ENCODE measurements at regions not wholly inside any gene's neighbourhood (a gene's known extent, or its start where the extent isn't known, plus 50 kb on each side); places are given as distances from the start of the nearest gene placed in this dataset.

DNA sequence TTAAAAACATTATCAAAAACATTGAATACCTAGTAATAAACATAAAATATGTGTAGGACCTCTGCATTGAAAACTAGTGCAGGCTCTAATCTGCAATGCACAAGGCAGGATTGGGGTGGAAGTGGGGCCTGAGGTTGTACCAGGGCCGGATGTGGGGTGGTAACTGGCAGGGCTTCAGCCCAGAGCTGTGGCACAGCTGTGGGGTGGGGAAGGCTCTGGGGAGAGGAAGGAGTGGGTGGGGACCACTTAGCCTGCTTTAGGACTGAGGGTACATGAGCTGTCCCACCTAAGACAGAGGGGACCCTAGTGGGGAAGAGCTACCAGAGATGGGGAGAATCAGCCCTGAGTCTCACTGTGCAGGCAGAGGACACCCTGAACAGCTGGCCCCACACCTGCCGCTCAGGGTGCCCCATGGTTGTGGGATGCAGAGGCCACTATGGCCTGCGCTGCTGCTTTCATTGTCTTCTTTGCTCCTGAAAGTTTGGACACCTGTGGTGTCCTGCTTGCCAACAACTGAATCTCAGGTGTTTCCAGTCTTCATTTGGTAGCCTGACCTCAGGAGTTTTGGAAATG lies 311.4 kb downstream of the TLE4 start:
- peak; percentile 31 for DNase-seq
- H3K36me3 Mint-ChIP-seq, result peaks cover 0 to 2% of the 10 kb centered on the region in 2 donors
- peaks cover 47 to 74% of the 10 kb centered on the region in 2 donors for H3K4me1 Mint-ChIP-seq
- H3K9me3 Mint-ChIP-seq, result no peaks in the 10 kb centered on the region
- H3K27me3 Mint-ChIP-seq, result no peaks in the 10 kb centered on the region
- peak; percentile 31 to 45 for ATAC-seq (replicated peaks)
- H3K27ac Mint-ChIP-seq, result peak overlapping the region; percentile 75
- H3K4me3 Mint-ChIP-seq, result peak overlapping the region; percentile 56 to 71

DNA sequence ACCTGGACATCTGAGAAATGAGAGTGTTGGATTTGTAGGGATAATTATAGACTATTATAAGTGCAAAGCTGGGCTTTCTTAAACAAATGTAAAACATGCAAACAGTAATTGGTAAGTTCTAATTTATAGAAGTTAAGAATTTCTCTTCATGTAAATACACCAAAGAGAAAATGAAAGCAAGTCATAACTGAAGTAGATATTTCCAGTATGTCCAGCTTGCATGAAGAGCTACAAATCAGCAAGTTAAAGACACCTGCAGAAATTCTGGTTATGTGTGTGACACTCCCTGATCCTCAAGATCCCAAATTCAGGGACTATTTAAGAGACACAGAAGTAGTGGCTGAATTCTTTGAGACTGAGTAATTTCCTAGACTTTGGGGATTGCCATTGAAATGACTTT lies 308.9 kb downstream of the TLE4 start:
- peaks cover 45 to 72% of the 10 kb centered on the region in 2 donors for H3K4me1 Mint-ChIP-seq
- ATAC-seq (replicated peaks) (no peak), DNase-seq (no peak)
- H3K27ac Mint-ChIP-seq, result no peak overlapping the region
- no peaks in the 10 kb centered on the region for H3K27me3 Mint-ChIP-seq
- no peaks in the 10 kb centered on the region for H3K9me3 Mint-ChIP-seq
- peak overlapping the region in 1 of 2 donors; percentile 4 for H3K4me3 Mint-ChIP-seq
- peaks cover 0 to 2% of the 10 kb centered on the region in 2 donors for H3K36me3 Mint-ChIP-seq

DNA sequence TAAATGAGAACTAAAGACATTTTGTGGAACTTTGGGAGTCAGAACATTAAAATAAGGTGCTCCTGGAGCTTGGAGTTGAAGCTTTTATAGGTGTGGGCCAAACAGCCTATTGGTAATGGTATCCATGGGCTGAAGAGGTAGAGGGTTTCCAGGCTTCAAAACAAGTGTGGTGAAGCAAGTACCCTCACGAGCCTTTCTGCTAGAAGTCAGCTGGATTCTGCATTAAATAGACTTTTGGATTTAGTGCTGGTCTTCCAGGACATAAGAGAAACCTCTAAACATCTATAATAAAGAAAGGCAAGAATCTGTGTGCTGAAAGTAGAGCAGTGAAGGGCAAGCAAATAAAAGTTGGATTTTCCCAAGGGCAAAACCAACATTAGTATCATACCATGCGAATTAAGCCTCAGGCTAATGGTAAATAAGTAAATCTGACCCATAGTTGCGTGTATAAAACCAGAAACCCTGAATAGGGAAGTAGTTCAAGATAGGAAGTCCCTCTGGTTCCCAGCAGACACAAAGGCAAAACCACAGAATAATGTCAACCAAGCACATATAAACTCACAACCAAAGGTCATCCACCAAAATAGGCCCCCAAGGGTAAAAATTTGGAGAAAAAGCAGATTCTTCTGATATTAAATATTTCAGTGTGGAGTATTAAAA lies 306.3 kb downstream of the TLE4 start:
- DNase-seq, result peak; percentile 20
- peaks cover 27 to 58% of the 10 kb centered on the region in 2 donors for H3K4me1 Mint-ChIP-seq
- H3K36me3 Mint-ChIP-seq, result peaks cover 0 to 2% of the 10 kb centered on the region in 2 donors
- peaks cover 5 to 12% of the 10 kb centered on the region in 2 donors for H3K27me3 Mint-ChIP-seq
- peak overlapping the region; percentile 2 for H3K27ac Mint-ChIP-seq
- no peaks in the 10 kb centered on the region for H3K9me3 Mint-ChIP-seq
- H3K4me3 Mint-ChIP-seq, result peak overlapping the region; percentile 7 to 48
- peak; percentile 93 to 94 for ATAC-seq (replicated peaks)

DNA sequence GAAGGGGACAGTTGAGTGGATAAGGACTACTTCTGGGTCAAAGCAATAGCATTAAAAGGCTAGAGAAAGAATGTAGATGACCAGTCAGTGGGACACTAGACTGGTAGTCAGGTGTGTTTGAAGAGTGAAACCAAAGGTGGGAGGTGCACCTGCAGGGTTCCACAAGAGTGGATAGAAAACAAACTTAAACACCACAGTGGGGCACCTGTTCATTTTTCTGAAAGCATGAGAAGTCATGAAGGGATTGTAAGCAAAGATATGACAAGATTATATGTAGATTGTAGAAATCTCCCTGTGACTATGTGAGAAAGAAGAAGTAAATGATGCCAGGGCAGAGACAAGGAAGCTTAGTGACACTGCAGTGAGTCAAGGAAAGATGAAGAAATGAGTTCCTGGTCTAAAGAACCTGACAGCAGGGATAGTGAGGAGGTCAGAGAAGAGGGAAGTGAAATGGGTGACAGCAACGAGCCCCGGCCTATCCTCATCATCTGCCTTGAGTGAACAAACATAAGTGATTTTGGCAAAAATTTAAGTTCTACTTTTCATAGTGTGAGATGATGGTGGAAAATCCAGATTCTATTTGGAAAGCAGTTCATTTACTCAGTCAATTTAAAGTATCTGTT lies 296.9 kb downstream of the TLE4 start:
- H3K4me3 Mint-ChIP-seq, result no peak overlapping the region
- H3K36me3 Mint-ChIP-seq, result peaks cover 3 to 5% of the 10 kb centered on the region in 2 donors
- peaks cover 16 to 34% of the 10 kb centered on the region in 2 donors for H3K4me1 Mint-ChIP-seq
- ATAC-seq (replicated peaks) (peak; percentile 90 to 95), DNase-seq (peak; percentile 18)
- peaks cover 0 to 3% of the 10 kb centered on the region in 2 donors for H3K9me3 Mint-ChIP-seq
- no peaks in the 10 kb centered on the region for H3K27me3 Mint-ChIP-seq
- H3K27ac Mint-ChIP-seq, result no peak overlapping the region

DNA sequence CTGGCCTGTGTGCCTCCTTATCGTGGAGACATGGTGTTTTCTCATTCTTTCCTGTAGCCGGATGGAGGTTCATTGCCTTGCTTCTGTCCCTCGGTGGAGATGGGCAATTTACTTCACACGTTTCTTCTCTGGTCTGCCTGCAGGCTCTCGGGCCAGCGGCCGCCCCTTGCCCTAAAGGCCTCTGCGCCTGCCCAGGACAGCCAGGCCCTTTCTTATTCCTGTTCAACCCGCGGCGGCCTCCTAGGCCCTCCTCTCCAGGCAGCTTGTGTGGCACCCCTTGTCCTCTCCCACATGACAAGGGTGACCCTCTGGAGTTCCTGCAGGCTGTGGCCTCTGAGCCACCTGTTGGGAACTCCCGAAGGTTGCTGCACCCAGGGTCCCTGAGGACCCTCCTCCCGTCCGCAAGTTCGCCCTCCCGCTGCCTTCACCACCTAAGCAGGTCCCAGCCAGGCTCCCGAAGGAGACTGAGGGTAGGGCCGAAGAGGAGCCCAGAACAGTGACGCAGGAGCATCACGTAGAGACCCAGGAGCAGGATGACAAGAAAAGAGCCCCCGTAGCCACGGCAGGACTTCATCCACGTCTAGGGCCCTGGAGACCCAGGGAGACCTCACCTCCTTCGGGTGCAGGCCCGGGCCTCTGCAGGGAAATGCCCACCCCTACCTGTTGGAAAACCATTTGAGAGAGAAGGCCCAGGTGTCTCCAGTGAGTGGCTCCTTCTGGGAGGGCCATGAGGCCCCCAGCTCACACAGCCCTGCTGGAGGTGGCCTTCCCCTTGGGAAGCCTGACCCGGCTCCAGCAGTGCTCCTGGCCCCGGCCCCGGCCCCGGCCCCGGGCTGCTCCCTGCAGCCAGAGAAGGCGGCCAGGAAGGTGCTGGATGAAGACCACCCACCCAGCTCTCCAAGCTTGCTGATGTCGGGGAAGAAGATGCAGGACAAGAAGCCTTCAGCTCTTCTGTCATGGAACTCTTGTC lies 291.4 kb downstream of the TLE4 start:
- Mint-ChIP-seq H3K36me3 (peaks cover 3 to 15% of the 10 kb centered on the region in 2 donors), H3K4me3 (no peak overlapping the region), H3K27me3 (no peaks in the 10 kb centered on the region), H3K9me3 (peaks cover 11 to 15% of the 10 kb centered on the region in 2 donors), H3K4me1 (peaks cover 4 to 13% of the 10 kb centered on the region in 2 donors), H3K27ac (no peak overlapping the region)
- ATAC-seq (replicated peaks) (no peak), DNase-seq (no peak)

DNA sequence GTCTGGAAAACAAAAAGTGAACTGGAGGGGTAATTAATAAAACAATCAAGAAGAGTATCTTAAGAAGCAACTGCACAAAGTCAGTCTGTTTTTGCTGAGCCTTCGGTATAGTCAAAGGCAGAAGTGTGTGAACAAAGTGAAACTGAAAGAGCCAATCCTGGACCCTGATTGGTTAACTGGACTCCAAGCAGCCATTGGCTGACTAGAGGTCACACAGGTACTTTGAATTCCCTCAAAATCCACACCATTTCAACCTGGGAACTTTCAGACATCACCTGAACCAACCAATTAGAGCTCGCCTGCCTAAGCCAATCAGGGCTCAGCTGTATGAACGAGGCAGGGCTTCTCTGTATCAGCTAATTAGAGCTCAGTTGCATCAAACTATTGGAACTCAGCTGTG lies 286.7 kb downstream of the TLE4 start:
- Mint-ChIP-seq H3K4me3 (peak overlapping the region; percentile 51 to 61), H3K27me3 (no peaks in the 10 kb centered on the region), H3K27ac (peak overlapping the region; percentile 87), H3K36me3 (peaks cover 0 to 10% of the 10 kb centered on the region in 2 donors), H3K4me1 (peaks cover 4 to 6% of the 10 kb centered on the region in 2 donors), H3K9me3 (peaks cover 11 to 13% of the 10 kb centered on the region in 2 donors)
- peak; percentile 79 to 92 for ATAC-seq (replicated peaks)
- DNase-seq, result no peak

DNA sequence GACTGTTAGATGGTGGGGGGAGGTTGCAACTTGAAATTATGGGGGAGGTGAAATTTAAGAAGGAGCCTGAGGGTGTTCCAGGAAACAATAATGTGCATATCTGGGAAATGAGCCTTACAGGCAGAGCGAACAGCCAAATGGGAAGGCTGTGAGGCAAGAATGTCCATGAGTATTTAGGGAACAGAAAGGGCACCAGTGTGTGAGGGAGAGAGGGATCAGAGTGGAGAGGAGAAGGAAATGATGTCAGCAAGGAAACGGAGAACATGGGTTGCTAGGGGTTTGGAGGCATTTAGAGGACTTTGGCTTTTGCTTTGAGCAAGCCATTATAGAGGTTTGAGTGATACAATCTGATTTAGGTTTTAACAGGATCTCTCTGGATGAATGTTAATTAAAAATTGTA lies 285.4 kb downstream of the TLE4 start:
- H3K4me3 Mint-ChIP-seq, result peak overlapping the region in 1 of 2 donors; percentile 34
- no peak for ATAC-seq (replicated peaks)
- DNase-seq, result no peak
- no peak overlapping the region for H3K27ac Mint-ChIP-seq
- peaks cover 0 to 3% of the 10 kb centered on the region in 2 donors for H3K36me3 Mint-ChIP-seq
- peaks cover 4 to 6% of the 10 kb centered on the region in 2 donors for H3K4me1 Mint-ChIP-seq
- H3K27me3 Mint-ChIP-seq, result no peaks in the 10 kb centered on the region
- peaks cover 4 to 8% of the 10 kb centered on the region in 2 donors for H3K9me3 Mint-ChIP-seq

DNA sequence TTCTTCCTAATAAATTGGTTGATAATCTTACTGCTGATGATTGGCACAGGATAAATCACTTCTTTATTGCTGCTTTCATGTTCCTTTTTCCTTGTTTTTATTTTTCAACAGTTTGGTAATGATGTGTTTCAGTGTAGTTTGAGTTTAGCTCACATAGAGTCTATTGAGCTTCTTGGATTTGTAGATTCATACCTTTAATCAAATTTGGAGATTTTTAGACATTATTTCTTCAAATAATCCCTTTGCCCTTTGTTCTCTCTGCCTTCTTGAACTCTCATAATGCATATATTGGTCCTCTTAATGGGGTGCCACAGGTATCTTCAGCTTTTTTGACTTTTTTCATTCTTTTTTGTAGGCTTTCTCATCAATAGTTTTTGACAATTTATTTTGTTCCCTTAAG lies 275.3 kb downstream of the TLE4 start:
- DNase-seq, result no peak
- H3K27me3 Mint-ChIP-seq, result no peaks in the 10 kb centered on the region
- H3K4me3 Mint-ChIP-seq, result no peak overlapping the region
- no peak overlapping the region for H3K27ac Mint-ChIP-seq
- ATAC-seq (replicated peaks), result no peak
- peaks cover 13 to 16% of the 10 kb centered on the region in 2 donors for H3K9me3 Mint-ChIP-seq
- peaks cover 7 to 15% of the 10 kb centered on the region in 2 donors for H3K36me3 Mint-ChIP-seq
- H3K4me1 Mint-ChIP-seq, result no peaks in the 10 kb centered on the region

DNA sequence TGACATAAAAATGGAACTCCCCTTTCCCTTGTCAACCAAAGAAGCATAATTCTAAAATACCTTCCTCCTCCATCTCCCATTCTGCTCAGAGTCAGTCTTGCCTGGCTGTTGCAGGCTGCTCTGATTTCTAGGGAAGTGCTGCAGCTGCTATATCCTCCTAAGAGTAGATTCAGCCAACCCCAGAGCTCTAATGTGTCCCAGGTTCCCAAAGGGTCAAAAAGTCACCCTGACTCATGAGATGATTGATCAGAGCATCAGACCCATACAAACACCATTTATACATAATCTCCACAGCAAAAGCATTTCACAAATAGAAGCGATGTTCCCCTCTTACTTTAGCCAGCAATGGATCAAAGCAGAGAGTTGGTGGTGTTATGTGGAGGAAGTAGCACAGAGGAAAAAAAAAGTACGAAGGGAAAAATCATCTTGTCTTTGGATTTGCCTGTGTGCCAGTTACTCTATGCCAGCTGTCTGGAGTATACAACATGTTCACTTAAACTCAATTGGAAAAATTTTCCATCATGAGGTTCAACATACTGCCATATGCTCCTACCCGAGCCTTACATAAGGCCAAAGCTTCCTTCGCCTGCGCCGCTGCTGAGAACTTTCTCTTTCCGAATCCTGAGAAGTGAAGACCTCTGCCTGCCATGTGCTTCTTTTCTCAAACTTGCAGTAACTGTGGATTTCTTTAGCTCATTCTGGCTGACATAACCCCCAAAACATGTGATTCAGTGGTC lies 258.0 kb downstream of the TLE4 start:
- Mint-ChIP-seq H3K36me3 (peaks cover 2 to 3% of the 10 kb centered on the region in 2 donors), H3K4me1 (peaks cover 6 to 14% of the 10 kb centered on the region in 2 donors), H3K4me3 (no peak overlapping the region), H3K9me3 (peaks cover 0 to 2% of the 10 kb centered on the region in 2 donors), H3K27me3 (peaks cover 0 to 6% of the 10 kb centered on the region in 2 donors), H3K27ac (no peak overlapping the region)
- ATAC-seq (replicated peaks) (no peak), DNase-seq (no peak)

DNA sequence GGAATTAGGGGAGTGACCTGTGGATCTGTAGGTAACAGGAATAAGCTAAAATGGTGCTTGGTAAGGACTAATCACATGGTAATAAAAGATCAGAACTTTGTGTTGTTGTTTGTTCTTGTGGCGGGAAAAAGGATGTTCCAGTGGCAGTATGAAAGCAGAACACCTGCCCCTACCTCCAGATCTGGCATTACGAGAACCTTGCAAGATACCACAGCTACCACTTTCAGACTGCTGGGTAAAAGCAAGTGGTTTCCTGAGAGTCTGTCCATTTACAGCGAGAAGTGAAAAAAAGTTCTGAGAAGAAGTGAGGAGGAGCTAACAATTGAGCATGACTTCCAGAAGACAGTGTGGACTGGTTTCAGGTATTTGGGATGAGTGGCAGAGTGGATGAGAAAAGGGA lies 252.5 kb downstream of the TLE4 start:
- H3K4me1 Mint-ChIP-seq, result peaks cover 15 to 23% of the 10 kb centered on the region in 2 donors
- no peak overlapping the region for H3K4me3 Mint-ChIP-seq
- H3K27ac Mint-ChIP-seq, result no peak overlapping the region
- ATAC-seq (replicated peaks) (peak; percentile 80 to 89), DNase-seq (peak; percentile 15)
- peaks cover 24 to 46% of the 10 kb centered on the region in 2 donors for H3K27me3 Mint-ChIP-seq
- H3K9me3 Mint-ChIP-seq, result peaks cover 2 to 4% of the 10 kb centered on the region in 2 donors
- H3K36me3 Mint-ChIP-seq, result peaks cover 5 to 10% of the 10 kb centered on the region in 2 donors

DNA sequence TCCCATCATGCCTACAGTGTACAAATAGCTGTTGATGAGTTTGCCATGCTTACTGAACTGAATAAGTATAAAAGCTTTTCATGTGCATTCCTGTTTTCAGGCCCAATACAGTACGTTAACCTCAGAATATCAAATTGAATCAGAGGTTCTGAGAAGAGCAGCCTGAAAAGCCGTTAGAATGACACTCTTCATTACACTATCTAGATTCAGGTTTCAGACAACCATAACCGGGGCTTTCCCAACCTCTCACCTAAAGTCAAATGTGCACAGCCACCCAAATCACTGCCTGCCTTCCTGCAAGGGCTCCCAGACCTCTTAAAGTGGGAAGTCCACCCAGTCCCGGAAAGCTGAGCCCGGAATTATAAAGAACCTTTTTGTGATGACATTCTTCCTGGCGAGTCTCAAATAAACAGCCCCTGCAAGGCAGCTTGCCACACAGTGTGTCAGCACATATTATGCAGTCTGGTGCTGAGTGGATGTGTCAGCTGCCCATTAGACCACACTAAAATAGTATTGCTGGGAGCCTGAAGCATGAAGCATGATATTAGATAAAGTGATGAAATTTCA lies 245.8 kb downstream of the TLE4 start:
- Mint-ChIP-seq H3K27ac (peak overlapping the region; percentile 47), H3K4me1 (peaks cover 25 to 52% of the 10 kb centered on the region in 2 donors), H3K36me3 (peaks cover 2 to 7% of the 10 kb centered on the region in 2 donors), H3K27me3 (peaks cover 10 to 32% of the 10 kb centered on the region in 2 donors), H3K9me3 (peaks cover 0 to 4% of the 10 kb centered on the region in 2 donors), H3K4me3 (peak overlapping the region in 1 of 2 donors; percentile 5)
- DNase-seq, result peak; percentile 24
- ATAC-seq (replicated peaks), result peak; percentile 81 to 82

DNA sequence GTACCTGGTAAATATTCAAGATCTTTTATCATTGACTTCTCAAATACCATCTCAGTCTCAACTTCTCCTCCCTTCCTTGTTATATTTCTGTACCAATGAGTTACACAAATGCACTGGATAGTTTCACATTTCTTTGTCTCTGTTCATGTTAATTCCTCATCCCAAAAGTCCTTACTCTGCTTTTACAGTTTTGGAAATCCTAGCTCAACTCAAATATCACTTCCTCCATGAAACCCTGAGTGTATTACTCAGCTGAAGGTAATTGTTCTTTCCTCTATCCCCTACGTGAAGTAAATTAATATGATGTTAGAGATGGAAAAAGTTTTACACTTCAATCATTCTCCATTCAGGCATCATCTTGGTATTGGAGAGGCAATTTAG lies 241.5 kb downstream of the TLE4 start:
- Mint-ChIP-seq H3K36me3 (peaks cover 0 to 3% of the 10 kb centered on the region in 2 donors), H3K4me1 (peaks cover 26 to 59% of the 10 kb centered on the region in 2 donors), H3K27ac (peak overlapping the region; percentile 89), H3K4me3 (peak overlapping the region; percentile 70 to 78), H3K27me3 (peaks cover 0 to 8% of the 10 kb centered on the region in 2 donors), H3K9me3 (no peaks in the 10 kb centered on the region)
- ATAC-seq (replicated peaks) (no peak), DNase-seq (no peak)
